Stromal cell of bone marrow (primary cell): ENCODE measurements at regions not wholly inside any gene's neighbourhood (a gene's known extent, or its start where the extent isn't known, plus 50 kb on each side); places are given as distances from the start of the nearest gene placed in this dataset.

Source experiments
- DNase-seq: peaks from one replicate; pipeline ENCODE4 v3.0.0-alpha.2; 2012; ENCODE audit warnings: low read depth

GRCh38 chrX:40147971-40148370 is 50.2 kb upstream of the BCOR start:
- no peak for DNase-seq
